ENCODE measurements at regions not wholly inside any gene's neighbourhood (a gene's known extent, or its start where the extent isn't known, plus 50 kb on each side); places are given as distances from the start of the nearest gene placed in this dataset.
"Not testable (repeated sequence)": the region's sequence is repeated elsewhere in the genome, so short reads cannot be mapped to it uniquely, and the experiment has no call there.

- DNase-seq = no peak
These were observed 160.5 kb upstream of the C2CD4B start for GRCh38 chr15:62325597-62325996.

GRCh38 chr15:62326460-62327011 lies 161.5 kb upstream of the C2CD4B start:
- DNase-seq = no peak

GRCh38 chr15:62327406-62327805 lies 162.3 kb upstream of the C2CD4B start:
- DNase-seq = no peak

- not testable (repeated sequence) for DNase-seq
These were observed 167.4 kb upstream of the C2CD4B start for GRCh38 chr15:62332472-62332871.

- no peak for DNase-seq
These were observed 169.5 kb upstream of the C2CD4B start for GRCh38 chr15:62334536-62334935.

GRCh38 chr15:62337934-62338333 lies 172.8 kb upstream of the C2CD4B start:
- DNase-seq = no peak

- DNase-seq = no peak
These were observed 173.4 kb upstream of the C2CD4B start for GRCh38 chr15:62338497-62338896.

GRCh38 chr15:62342959-62343358 lies 177.9 kb upstream of the C2CD4B start:
- no peak for DNase-seq

- DNase-seq = no peak
These were observed 178.3 kb upstream of the C2CD4B start for GRCh38 chr15:62343397-62343796.

GRCh38 chr15:62344806-62345539 lies 179.9 kb upstream of the C2CD4B start:
- DNase-seq = peak; percentile 28

GRCh38 chr15:62346168-62346567 lies 181.1 kb upstream of the C2CD4B start:
- DNase-seq = no peak

GRCh38 chr15:62348118-62348517 lies 183.0 kb upstream of the C2CD4B start:
- DNase-seq = no peak

GRCh38 chr15:62348623-62349022 lies 183.5 kb upstream of the C2CD4B start:
- DNase-seq = no peak

- no peak for DNase-seq
These were observed 187.7 kb upstream of the C2CD4B start for GRCh38 chr15:62352817-62353216.

- DNase-seq = no peak
These were observed 192.3 kb upstream of the C2CD4B start for GRCh38 chr15:62357431-62357830.

- DNase-seq = no peak
These were observed 194.3 kb upstream of the C2CD4B start for GRCh38 chr15:62359416-62359815.

GRCh38 chr15:62360332-62361097 lies 195.4 kb upstream of the C2CD4B start:
- DNase-seq = no peak

GRCh38 chr15:62362144-62362543 lies 197.1 kb upstream of the C2CD4B start:
- DNase-seq = no peak

- no peak for DNase-seq
These were observed 197.5 kb upstream of the C2CD4B start for GRCh38 chr15:62362608-62363007.

GRCh38 chr15:62363913-62364312 lies 198.8 kb upstream of the C2CD4B start:
- DNase-seq = no peak

- DNase-seq = no peak
These were observed 200.8 kb upstream of the C2CD4B start for GRCh38 chr15:62365795-62366442.

- no peak for DNase-seq
These were observed 204.4 kb upstream of the C2CD4B start for GRCh38 chr15:62369454-62369853.

- DNase-seq = not testable (repeated sequence)
These were observed 206.6 kb upstream of the C2CD4B start for GRCh38 chr15:62371683-62372082.
